AG09309 (cell line): ENCODE measurements at regions not wholly inside any gene's neighbourhood (a gene's known extent, or its start where the extent isn't known, plus 50 kb on each side); places are given as distances from the start of the nearest gene placed in this dataset.

Source experiments
- DNase-seq: peaks from one replicate; pipeline ENCODE4 v3.0.0-alpha.2; 2010; ENCODE audit warnings: low read depth
- H3K4me3 ChIP-seq: 2 replicates; pipeline ENCODE4 v1.5.1; 2011; ENCODE audit warnings: mild to moderate bottlenecking, low read depth, low read length, moderate library complexity; ENCODE audit not compliant: control insufficient read depth
- CTCF ChIP-seq: IDR thresholded peaks from 2 replicates; pipeline ENCODE4 v1.5.1; 2011; ENCODE audit warnings: mild to moderate bottlenecking, low read depth, low read length, inconsistent platforms; ENCODE audit not compliant: insufficient read depth, control insufficient read depth; ENCODE audit errors: missing control alignments

- no peak overlapping the region for H3K4me3 ChIP-seq
- no peak for DNase-seq
- no peak for TF ChIP-seq CTCF
Measured at GRCh38 chr4:62156205-62156604, 956.1 kb downstream of the ADGRL3 start.

DNA sequence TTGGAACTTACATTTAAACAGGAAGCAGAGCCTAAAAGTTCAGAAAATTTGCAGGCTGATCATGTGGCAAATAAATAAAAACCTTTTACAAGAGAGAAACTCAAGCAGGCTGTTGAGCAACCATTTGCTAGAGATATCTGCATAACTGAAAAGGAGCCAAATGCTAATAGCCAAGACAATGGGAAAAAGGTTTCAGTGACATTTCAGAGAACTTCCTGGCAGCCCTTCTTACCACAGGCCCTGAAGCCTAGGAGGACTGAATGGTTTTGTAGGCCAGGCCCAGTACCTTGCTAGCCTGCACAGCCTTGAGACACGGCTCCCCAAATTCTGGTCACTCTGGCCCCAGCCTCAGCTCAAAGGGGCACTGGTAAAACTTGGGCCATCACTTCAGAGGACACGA is 945.1 kb downstream of the ADGRL3 start:
- no peak overlapping the region for H3K4me3 ChIP-seq
- no peak for TF ChIP-seq CTCF

DNA sequence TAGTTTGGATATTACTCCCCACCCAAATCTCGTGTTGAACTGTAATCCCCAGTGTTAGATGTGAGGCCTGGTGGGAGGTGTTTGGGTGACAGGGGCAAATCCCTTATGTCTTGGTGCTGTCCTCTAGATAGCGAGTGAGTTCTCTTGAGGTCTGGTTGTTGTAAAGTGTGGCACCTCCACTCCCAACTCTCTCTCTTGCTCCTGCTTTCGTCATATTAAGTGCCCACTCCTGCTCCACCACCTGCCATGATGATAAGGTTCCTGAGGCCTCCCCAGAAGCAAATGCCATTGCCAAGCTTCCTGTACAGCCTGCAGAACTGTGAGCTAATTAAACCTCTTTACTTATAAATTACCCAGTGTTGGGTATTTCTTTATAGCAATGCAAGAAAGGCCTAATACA is 944.3 kb downstream of the ADGRL3 start:
- no peak for TF ChIP-seq CTCF
- DNase-seq = no peak
- no peak overlapping the region for H3K4me3 ChIP-seq

More for the DNA sequence above, 945.1 kb downstream of the ADGRL3 start:
- no peak for DNase-seq

- DNase-seq = no peak
- no peak overlapping the region for H3K4me3 ChIP-seq
- no peak for TF ChIP-seq CTCF
Measured at GRCh38 chr4:62135565-62136156, 935.5 kb downstream of the ADGRL3 start.

GRCh38 chr4:62133977-62134376 is 933.9 kb downstream of the ADGRL3 start:
- DNase-seq = no peak
- H3K4me3 ChIP-seq = no peak overlapping the region
- TF ChIP-seq CTCF = no peak

GRCh38 chr4:62133101-62133897 is 933.2 kb downstream of the ADGRL3 start:
- DNase-seq = no peak
- TF ChIP-seq CTCF = no peak
- H3K4me3 ChIP-seq = no peak overlapping the region
